CD1c-positive myeloid dendritic cell (primary cell): ENCODE measurements at regions not wholly inside any gene's neighbourhood (a gene's known extent, or its start where the extent isn't known, plus 50 kb on each side); places are given as distances from the start of the nearest gene placed in this dataset.

Source experiments
- DNase-seq: peaks from one replicate; pipeline ENCODE4 v3.0.0-alpha.2; 2016; ENCODE audit errors: extremely low spot score

DNA sequence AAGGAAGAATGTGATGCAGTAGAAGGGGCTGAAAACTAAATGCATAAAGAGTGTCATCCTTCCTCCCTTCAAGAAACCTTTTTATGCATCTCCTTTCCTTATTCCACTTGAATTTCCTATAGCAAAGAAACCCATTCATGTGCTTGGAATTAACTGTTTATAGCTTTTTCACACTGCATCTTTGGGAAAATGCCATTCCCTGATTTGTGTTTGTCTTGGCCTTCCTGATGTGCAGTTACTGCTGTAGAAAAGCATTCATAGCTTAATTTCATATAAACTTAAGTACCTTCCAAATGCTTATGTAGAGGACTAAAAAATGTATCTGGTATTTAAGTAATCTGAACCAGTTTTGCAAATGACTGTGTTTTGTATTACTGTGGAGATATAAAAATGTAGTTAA is 61.8 kb downstream of the SDR9C7 start:
- no peak for DNase-seq

DNA sequence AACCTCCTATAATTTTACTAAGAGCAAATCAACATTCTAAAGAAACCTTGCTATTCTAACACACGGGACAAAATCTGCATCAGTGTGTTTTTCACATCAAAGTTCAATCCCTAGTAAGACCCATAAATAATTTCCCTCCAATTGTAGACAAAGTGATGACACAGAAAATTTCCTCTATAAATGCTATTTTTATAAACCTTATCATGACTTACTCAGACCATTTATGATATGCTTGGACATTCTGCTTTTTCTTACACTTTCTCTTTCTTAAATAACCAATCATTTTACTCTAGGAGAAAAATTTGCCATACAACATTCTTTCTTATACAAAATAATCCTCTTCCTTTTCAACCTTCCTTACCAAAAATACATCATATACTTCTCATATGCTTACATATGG is 67.0 kb downstream of the SDR9C7 start:
- no peak for DNase-seq

DNA sequence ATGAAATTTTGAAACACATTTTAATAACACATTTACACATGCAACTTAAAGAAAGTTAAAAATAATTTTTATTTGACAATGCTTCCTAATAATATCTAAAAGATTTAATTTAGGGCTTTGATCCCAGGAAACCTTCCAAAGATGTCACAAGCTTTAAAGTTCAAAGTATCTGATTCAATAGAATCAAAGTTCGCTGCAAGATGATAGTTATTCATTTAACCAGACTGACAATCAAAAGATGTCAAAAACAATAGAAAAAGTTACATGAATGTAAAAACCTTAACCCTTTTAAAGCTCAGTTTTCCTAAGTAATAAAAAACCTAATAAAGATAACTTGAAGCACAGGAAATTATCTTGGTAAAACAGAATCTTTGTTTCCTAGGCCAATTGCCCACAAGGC is 67.7 kb downstream of the SDR9C7 start:
- no peak for DNase-seq

DNA sequence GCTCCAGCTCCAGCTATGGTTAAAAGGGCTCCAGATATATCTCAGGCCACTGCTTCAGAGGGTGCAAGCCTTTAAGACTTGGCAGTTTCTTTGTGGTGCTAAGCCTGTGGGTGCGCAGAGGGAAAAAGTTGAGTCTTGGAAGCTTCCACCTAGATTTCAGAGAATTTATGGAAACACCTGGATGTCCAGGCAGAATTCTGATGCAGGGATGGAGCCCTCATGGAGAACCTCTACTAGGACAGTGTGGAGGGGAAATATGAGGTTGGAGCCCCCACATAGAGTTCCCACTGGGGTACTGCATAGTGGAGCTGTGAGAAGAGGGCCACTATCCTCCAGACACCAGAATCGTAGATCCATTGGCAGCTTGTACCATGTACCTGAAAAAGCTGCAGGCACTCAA is 69.9 kb downstream of the SDR9C7 start:
- no peak for DNase-seq

DNA sequence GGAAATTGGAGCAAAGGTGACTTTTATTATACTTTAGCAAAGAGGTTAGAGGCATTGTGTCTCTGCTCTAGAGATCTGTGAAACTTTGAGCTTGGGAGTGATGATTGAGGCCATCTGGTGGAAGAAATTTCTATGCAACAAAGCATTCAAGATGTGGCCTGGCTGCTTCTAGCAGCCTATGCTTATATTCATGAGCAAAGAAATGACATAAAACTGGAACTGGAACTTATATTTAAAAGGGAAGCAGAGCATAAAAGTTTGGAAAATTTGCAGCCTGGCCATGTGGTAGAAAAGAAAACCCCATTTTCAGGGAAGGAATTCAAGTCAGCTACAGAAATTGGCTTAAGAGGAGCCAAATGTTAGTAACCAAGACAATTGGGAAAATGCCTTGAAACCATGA is 70.4 kb downstream of the SDR9C7 start:
- DNase-seq: no peak

DNA sequence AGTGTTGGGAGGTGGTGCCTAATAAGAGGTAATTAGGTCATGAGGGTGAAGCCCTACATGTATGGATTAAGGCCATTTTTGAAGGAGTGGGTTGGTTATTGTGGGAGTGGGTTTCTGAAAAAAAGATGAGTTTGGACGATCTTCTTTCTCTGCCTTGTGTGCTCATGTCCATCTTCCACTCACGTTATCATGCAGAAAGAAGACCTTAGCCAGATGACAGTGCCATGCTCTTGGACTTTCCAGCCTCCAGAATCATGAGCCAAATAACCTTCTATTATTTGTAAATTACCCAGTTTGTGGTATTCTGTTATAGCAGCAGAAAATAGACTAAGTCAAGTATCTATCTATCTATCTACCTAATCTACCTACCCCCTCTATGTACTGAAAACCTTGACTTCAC is 71.9 kb downstream of the SDR9C7 start:
- no peak for DNase-seq

DNA sequence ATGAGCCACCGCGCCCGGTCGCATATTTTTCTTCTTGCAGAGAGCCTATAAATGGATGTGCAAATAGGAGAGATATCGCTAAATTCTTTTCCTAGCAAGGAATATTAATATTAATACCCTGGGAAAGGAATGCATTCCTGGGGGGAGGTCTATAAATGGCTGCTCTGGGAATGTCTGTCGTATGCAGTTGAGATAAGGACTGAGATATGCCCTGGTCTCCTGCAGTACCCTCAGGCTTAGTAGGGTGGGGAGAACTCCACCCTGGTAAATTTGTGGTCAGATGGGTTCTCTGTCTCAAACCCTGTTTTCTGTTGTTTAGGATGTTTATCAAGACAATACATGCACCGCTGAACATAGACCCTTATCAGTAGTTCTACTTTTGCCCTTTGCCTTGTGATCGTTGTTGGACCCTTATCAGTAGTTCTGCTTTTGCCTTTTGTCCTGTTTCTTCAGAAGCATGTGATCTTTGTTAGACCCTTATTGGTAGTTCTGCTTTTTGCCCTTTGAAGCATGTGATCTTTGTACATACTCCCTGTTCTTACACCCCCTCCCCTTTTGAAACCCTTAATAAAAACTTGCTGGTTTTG is 80.7 kb downstream of the SDR9C7 start:
- peak; percentile 2 for DNase-seq

DNA sequence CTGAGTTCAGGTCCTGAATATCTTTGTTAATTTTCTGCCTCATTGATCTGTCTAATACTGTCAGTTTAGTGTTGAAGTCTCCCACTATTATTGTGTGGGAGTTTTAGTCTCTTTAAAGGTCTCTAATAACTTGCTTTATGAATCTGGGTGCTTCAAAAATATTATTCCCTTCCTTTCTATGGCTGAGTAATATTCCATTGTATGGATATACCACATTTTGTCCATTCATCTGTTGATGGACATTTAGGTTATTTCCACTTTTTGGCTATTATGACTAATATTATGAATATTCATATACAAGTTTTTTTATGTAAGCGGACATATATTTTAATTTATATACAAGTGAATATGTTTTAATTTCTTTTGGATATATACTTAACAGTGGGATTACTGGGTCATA is 82.7 kb downstream of the SDR9C7 start:
- no peak for DNase-seq

DNA sequence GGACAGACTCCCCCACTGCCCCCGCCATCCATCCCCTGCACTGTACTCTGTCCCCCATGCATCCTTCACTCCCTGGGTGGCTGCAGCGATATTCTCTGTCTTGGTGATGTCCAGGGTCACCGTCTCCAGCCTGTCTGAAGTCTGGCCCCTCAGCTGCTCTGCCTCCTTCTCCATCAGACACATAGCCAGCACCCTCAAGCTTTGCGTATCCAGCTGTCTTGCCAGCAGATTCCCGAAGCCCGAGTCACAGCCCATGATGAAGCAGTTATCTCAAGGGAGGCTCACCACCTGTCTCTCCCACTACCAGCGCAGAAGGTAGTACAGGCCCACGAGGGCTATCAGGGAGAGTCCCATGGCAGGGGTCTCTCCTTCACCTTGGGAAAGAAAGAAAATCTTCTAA is 77.8 kb downstream of the HSD17B6 start:
- no peak for DNase-seq

DNA sequence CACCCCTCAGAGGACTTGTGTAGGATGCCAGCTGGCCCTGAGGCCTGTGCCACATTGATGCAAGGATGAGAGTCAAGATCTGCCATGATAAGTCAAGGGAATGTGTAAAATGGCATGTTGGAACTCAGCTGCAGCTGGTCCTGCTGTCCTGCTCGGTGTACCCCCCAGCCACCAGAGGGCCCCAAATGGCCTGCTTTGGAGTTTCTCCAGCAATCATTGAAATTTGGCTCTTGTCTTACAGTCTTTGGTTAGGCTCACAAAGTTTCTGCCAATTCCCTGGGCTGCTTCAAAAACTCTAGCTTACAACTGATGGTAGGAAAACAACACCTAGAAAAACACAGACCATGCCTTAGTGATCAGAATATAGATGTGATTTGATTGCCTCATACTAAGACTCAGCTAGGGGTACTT is 76.8 kb downstream of the HSD17B6 start:
- DNase-seq: peak; percentile 66

DNA sequence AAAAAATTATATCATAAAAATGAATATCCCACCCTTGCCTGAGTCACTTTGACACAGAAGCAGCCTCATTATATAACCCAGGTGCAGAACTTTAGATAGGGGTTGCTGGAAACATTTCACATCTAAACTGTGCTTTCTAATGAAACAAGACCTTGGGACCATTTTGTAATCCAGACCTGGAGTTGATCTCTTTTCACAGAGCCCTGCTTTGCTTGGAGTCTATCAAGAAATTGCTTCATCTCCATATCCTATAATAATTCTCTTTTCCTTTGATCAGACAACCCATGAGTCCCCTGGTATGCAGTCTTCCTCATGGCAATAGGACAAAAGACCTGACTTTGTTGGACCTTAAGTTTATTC is 76.3 kb downstream of the HSD17B6 start:
- DNase-seq: no peak

DNA sequence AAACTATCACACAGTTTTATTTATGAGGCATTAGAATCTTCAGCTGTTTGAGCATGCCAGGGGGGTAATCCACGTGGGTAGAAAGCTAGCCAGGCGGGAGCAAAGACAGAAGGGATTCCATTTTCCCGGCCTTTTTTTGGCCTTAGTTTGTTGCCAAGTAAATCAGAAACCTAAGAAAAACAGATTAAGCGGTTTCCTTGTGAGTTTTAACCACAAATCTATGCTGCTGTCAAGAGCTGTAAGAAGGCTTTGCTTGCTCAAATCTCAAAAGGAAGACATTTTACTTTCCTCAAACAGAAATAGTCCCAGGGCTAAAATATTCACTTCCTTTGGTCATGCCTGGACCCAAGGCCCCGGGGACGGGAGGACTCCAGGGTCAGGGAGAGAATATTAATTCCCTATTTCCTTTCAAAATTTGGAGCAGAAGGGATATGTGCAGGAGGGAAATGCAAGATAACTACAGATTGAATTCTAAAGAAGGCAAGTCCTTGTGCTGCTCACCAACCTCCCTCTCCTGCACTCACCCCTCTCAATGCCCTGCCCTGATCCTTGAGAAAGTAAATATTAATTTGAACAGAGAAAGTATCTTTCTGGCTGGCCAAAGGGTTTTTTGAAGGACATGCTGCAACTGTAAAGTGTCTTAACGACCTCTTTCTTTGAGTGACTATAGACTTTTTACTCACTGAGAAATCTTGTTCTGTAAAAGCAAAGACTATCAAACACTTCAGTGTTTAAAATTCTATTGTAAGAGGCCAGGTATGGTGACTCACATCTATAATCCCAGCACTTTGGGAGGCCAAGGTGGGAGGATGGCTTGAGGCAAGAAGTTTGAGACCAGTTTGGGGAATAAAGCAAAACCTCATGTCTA is 75.7 kb downstream of the HSD17B6 start:
- no peak for DNase-seq
